NB4 (cell line): ENCODE measurements at regions not wholly inside any gene's neighbourhood (a gene's known extent, or its start where the extent isn't known, plus 50 kb on each side); places are given as distances from the start of the nearest gene placed in this dataset.

Source experiments
- CTCF ChIP-seq: IDR thresholded peaks from one replicate; pipeline ENCODE4 v1.5.1; 2012; ENCODE audit warnings: low read depth, low read length
- POLR2A ChIP-seq: IDR thresholded peaks from 2 replicates; pipeline ENCODE4 v1.6.1; 2011; ENCODE audit warnings: mild to moderate bottlenecking; ENCODE audit not compliant: insufficient read length; ENCODE audit errors: extremely low read depth

DNA sequence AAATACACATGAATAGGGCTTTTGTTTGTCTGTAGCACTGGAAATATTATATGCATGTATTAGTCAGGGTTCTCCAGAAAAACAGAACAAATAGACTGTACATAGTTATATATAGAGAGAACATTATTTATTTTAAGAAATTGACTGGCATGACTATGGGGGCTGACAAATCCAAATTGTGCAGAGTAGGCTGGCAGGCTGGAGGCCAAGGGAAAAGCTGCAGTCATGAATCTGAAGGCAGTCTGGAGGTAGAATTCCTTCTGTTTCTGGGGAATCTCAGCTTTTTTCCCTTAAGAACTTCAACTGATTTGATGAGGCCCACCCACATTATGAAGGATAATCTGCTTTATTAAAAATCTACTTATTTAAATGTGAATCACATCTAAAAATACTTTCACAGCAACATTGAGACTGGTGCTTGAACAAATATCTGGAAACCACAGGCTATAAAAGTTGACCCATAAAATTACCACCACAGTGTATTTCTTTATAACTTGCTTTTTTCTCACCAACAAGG lies 344.2 kb upstream of the KIAA1217 start:
- TF ChIP-seq CTCF (no peak), POLR2A (no peak)
